ENCODE measurements at regions not wholly inside any gene's neighbourhood (a gene's known extent, or its start where the extent isn't known, plus 50 kb on each side); places are given as distances from the start of the nearest gene placed in this dataset.
"Not testable (repeated sequence)": the region's sequence is repeated elsewhere in the genome, so short reads cannot be mapped to it uniquely, and the experiment has no call there.

- peak; percentile 64 for DNase-seq
Measured at GRCh38 chr13:34369931-34370330, 552.0 kb downstream of the RFC3 start.

GRCh38 chr13:34371108-34371507, 553.2 kb downstream of the RFC3 start:
- no peak for DNase-seq

GRCh38 chr13:34371645-34372395, 553.9 kb downstream of the RFC3 start:
- DNase-seq = no peak

GRCh38 chr13:34372581-34372980, 554.6 kb downstream of the RFC3 start:
- DNase-seq = peak; percentile 16

GRCh38 chr13:34376483-34376882, 558.5 kb downstream of the RFC3 start:
- DNase-seq = no peak

GRCh38 chr13:34381228-34381627, 560.8 kb upstream of the NBEA start:
- DNase-seq = no peak

GRCh38 chr13:34383728-34384127, 558.3 kb upstream of the NBEA start:
- no peak for DNase-seq

- DNase-seq = not testable (repeated sequence)
Measured at GRCh38 chr13:34386229-34386628, 555.8 kb upstream of the NBEA start.

GRCh38 chr13:34391076-34391475, 551.0 kb upstream of the NBEA start:
- peak; percentile 52 for DNase-seq

GRCh38 chr13:34401696-34402095, 540.4 kb upstream of the NBEA start:
- DNase-seq = peak; percentile 43

GRCh38 chr13:34405410-34406181, 536.5 kb upstream of the NBEA start:
- no peak for DNase-seq

- DNase-seq = no peak
Measured at GRCh38 chr13:34408640-34409039, 533.4 kb upstream of the NBEA start.

- DNase-seq = no peak
Measured at GRCh38 chr13:34409496-34410182, 532.4 kb upstream of the NBEA start.

GRCh38 chr13:34410678-34411077, 531.4 kb upstream of the NBEA start:
- DNase-seq = peak; percentile 85

GRCh38 chr13:34411177-34411576, 530.9 kb upstream of the NBEA start:
- DNase-seq = no peak

- no peak for DNase-seq
Measured at GRCh38 chr13:34411894-34412293, 530.2 kb upstream of the NBEA start.

- peak; percentile 21 for DNase-seq
Measured at GRCh38 chr13:34412295-34412694, 529.8 kb upstream of the NBEA start.

- DNase-seq = peak; percentile 45
Measured at GRCh38 chr13:34412817-34413375, 529.2 kb upstream of the NBEA start.

GRCh38 chr13:34413538-34414210, 528.4 kb upstream of the NBEA start:
- DNase-seq = peak; percentile 17

GRCh38 chr13:34414616-34415015, 527.5 kb upstream of the NBEA start:
- DNase-seq = no peak

- peak; percentile 67 for DNase-seq
Measured at GRCh38 chr13:34416971-34417380, 525.1 kb upstream of the NBEA start.

GRCh38 chr13:34417896-34418295, 524.2 kb upstream of the NBEA start:
- peak; percentile 26 for DNase-seq
